GM23248 (cell line): ENCODE measurements at regions not wholly inside any gene's neighbourhood (a gene's known extent, or its start where the extent isn't known, plus 50 kb on each side); places are given as distances from the start of the nearest gene placed in this dataset.

Experiments used
- DNase-seq: peaks from one replicate; pipeline ENCODE4 v3.0.0-alpha.2; 2015
- H2AFZ ChIP-seq: fragments of 200-600 bp; sonication (generic); 2 replicates; pipeline ENCODE4 v1.6.1; 2016; ENCODE audit warnings: antibody characterized with exemption
- H3F3A ChIP-seq: fragments of 200-600 bp; sonication (generic); 2 replicates; pipeline ENCODE4 v1.6.1; 2016; ENCODE audit warnings: mild to moderate bottlenecking, antibody characterized with exemption, mixed run types; ENCODE audit not compliant: insufficient read depth
- H3K27ac ChIP-seq: fragments of 200-600 bp; sonication (generic); 2 replicates; pipeline ENCODE4 v1.5.1; 2016; ENCODE audit warnings: mild to moderate bottlenecking
- H3K27me3 ChIP-seq: fragments of 200-600 bp; sonication (generic); replicated peaks from 2 replicates; pipeline ENCODE4 v1.6.1; 2016; ENCODE audit warnings: mild to moderate bottlenecking; ENCODE audit not compliant: insufficient read depth
- H3K36me3 ChIP-seq: fragments of 200-600 bp; sonication (generic); 2 replicates; pipeline ENCODE4 v1.6.1; 2016; ENCODE audit warnings: low read depth, mild to moderate bottlenecking
- H3K4me1 ChIP-seq: fragments of 200-600 bp; sonication (generic); 2 replicates; pipeline ENCODE4 v1.6.1; 2016; ENCODE audit warnings: mild to moderate bottlenecking; ENCODE audit not compliant: insufficient read depth
- H3K4me2 ChIP-seq: fragments of 200-600 bp; sonication (generic); one replicate; pipeline ENCODE4 v1.6.1; 2016; ENCODE audit warnings: mild to moderate bottlenecking; ENCODE audit not compliant: unreplicated experiment
- H3K4me3 ChIP-seq: fragments of 200-600 bp; sonication (generic); 2 replicates; pipeline ENCODE4 v1.5.1; 2016; ENCODE audit warnings: mild to moderate bottlenecking
- H3K79me2 ChIP-seq: fragments of 200-600 bp; sonication (generic); 2 replicates; pipeline ENCODE4 v1.6.1; 2016; ENCODE audit warnings: mild to moderate bottlenecking; ENCODE audit not compliant: insufficient read depth
- H3K9ac ChIP-seq: fragments of 200-600 bp; sonication (generic); 2 replicates; pipeline ENCODE4 v1.6.1; 2016; ENCODE audit warnings: mild to moderate bottlenecking
- H3K9me2 ChIP-seq: fragments of 200-600 bp; sonication (generic); 2 replicates; pipeline ENCODE4 v1.6.1; 2016; ENCODE audit warnings: mixed run types, mild to moderate bottlenecking, moderate library complexity; ENCODE audit not compliant: insufficient read depth
- H3K9me3 ChIP-seq: fragments of 200-600 bp; sonication (generic); one replicate; pipeline ENCODE4 v1.6.1; 2017; ENCODE audit warnings: low read depth
- H4K20me1 ChIP-seq: fragments of 200-600 bp; sonication (generic); 2 replicates; pipeline ENCODE4 v1.6.0; 2016; ENCODE audit not compliant: insufficient read depth
- EZH2 ChIP-seq: fragments of 200-600 bp; sonication (generic); IDR thresholded peaks from 2 replicates; pipeline ENCODE4 v1.6.1; 2018; ENCODE audit warnings: antibody characterized with exemption, mild to moderate bottlenecking; ENCODE audit not compliant: insufficient read depth, poor library complexity, severe bottlenecking
- EZH2phosphoT487 ChIP-seq: fragments of 200-600 bp; sonication (generic); IDR thresholded peaks from 2 replicates; pipeline ENCODE4 v1.6.1; 2018; ENCODE audit warnings: antibody characterized with exemption, moderate library complexity, mild to moderate bottlenecking, low read depth; ENCODE audit not compliant: insufficient read depth
- WGBS, 2 experiments: methylation state at CpG; one replicate each; pipeline ENCODE4 v1.1.6; 2015 to 2017; ENCODE audit warnings: low lambda C conversion rate in 2 of 2, low coverage in 1 of 2; ENCODE audit errors: missing lambda C conversion rate in 2 of 2; 5-methylcytosine and 5-hydroxymethylcytosine counted together
- in situ Hi-C: fragments of 300-500 bp; cut with MboI; formaldehyde crosslinking; loops from 2 replicates; pipeline ENCODE4 v1.15.0; 2020

DNA sequence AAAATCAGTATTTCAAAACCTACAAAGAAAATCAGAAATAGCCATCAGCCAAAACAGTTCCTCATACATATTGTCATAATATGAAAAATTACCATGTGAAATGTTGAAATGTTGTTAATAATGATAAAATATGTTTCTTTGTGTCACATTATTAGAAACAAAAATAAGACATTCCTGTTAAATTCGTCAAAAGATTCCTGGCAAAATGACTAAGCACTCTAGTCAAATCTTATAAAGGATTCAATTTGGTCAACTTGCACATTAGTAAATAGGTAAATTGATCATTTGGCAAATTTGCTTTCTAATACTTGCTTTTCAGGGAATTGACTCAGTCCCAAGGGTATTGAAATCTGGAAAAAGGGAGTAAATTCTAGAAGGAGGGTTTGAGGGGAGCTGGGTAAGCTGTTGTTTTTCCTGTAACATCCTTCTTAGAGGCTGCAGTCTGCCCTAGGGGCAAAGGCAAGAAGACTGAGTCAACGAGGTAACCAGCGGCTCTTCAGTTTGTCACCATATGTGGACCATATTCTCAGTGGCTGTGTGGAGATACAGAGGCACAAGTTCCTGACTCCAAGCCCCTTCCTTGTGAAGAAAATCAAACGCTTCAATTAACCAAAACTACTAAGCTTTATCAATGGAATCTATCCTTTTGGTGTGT lies 482.3 kb downstream of the TNS1 start:
- no peak for TF ChIP-seq EZH2phosphoT487
- no peak for TF ChIP-seq EZH2
- Histone ChIP-seq H3K79me2 (no peaks in the 10 kb centered on the region), H3K27ac (no peak overlapping the region), H3K4me2 (peak overlapping the region; percentile 64), H3K4me1 (peaks cover 12% of the 10 kb centered on the region), H4K20me1 (no peaks in the 10 kb centered on the region), H3K9ac (no peak overlapping the region), H3F3A (peaks cover 9% of the 10 kb centered on the region), H3K9me2 (no peaks in the 10 kb centered on the region), H2AFZ (no peak overlapping the region), H3K9me3 (no peaks in the 10 kb centered on the region), H3K4me3 (no peak overlapping the region), H3K36me3 (no peaks in the 10 kb centered on the region), H3K27me3 (no peaks in the 10 kb centered on the region)
- in situ Hi-C loops, result no loop called here
- DNase-seq, result peak; percentile 72
- 28 to 39% methylated on average over 4 of the region's 4 CpGs for WGBS, 2 experiments

DNA sequence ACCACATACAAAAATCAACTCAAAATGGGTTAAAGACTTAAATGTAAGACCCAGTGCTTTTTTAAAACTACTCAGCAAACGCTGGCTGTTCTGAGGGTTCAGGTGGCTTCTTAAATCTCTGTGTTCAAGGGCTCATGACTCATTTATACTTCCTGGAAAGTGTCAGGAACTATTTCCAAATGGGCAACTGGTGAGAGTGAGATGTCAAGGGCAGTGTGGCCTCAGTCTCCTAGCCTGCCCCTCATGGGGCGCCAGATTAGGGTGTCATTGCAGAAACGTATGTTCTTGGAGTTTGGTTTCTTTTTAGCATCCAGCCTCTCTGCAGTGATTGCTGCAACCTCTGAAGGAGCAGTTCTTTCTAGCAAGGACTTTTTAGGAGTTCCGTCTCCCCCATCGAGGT lies 485.4 kb downstream of the TNS1 start:
- DNase-seq, result peak; percentile 11
- Histone ChIP-seq H3K36me3 (no peaks in the 10 kb centered on the region), H3K79me2 (no peaks in the 10 kb centered on the region), H2AFZ (no peak overlapping the region), H3K27ac (no peak overlapping the region), H3K4me2 (no peak overlapping the region), H4K20me1 (no peaks in the 10 kb centered on the region), H3K9me2 (no peaks in the 10 kb centered on the region), H3K9me3 (no peaks in the 10 kb centered on the region), H3K9ac (no peak overlapping the region), H3K4me1 (peaks cover 12% of the 10 kb centered on the region), H3K4me3 (no peak overlapping the region), H3K27me3 (no peaks in the 10 kb centered on the region), H3F3A (peaks cover 9% of the 10 kb centered on the region)
- TF ChIP-seq EZH2 (no peak), EZH2phosphoT487 (no peak)
- in situ Hi-C loops, result loop anchor here (10.0 kb wide), 2 partner anchors 197 to 823 kb away; partner anchors contain the start of gene IGFBP5
- 92 to 93% methylated on average over 5 of the region's 5 CpGs for WGBS, 2 experiments

DNA sequence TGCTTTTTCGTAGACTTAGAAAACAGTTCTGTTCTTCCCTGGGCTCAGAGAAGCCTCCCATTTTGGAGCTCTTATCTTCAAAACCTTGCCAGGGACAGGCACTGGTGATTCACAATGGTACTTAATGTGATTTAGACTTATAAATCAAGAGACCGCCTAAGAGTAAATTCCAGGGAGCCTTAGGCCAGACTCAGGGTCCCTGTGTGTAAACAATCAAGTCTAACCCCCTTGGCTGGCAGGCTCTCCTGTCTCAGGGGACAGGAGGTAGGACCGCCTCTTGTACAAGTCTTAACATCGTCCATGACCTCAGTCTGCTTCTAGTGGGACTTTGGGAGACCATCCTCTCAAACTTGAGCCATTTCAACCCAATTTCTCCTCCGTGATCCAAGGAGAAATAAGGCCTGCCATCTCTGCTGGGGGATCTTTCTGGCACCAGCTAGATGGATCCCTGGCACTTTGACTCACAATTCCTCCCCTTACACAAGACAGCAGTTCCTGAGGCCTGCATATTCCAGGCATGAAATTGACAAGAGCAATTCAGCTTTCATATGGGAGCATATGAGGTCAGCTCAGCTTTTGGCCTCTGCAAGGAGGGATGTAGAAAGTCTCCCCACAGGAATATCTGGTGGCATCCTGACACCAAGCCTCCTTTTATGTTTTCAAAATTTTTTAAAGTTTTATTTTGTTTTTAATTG lies 487.0 kb downstream of the TNS1 start:
- Histone ChIP-seq H3K4me3 (no peak overlapping the region), H3K79me2 (no peaks in the 10 kb centered on the region), H3K9me2 (no peaks in the 10 kb centered on the region), H3F3A (peaks cover 5% of the 10 kb centered on the region), H3K36me3 (no peaks in the 10 kb centered on the region), H3K27ac (no peak overlapping the region), H3K9ac (no peak overlapping the region), H3K4me2 (no peak overlapping the region), H2AFZ (no peak overlapping the region), H3K9me3 (no peaks in the 10 kb centered on the region), H3K27me3 (no peaks in the 10 kb centered on the region), H3K4me1 (peaks cover 16% of the 10 kb centered on the region), H4K20me1 (no peaks in the 10 kb centered on the region)
- WGBS, 2 experiments, result 96 to 100% methylated on average over 5 of the region's 5 CpGs
- TF ChIP-seq EZH2, result no peak
- no peak for TF ChIP-seq EZH2phosphoT487
- in situ Hi-C loops, result loop anchor here (10.0 kb wide), 2 partner anchors 199 to 821 kb away; partner anchors contain the start of gene IGFBP5
- no peak for DNase-seq

DNA sequence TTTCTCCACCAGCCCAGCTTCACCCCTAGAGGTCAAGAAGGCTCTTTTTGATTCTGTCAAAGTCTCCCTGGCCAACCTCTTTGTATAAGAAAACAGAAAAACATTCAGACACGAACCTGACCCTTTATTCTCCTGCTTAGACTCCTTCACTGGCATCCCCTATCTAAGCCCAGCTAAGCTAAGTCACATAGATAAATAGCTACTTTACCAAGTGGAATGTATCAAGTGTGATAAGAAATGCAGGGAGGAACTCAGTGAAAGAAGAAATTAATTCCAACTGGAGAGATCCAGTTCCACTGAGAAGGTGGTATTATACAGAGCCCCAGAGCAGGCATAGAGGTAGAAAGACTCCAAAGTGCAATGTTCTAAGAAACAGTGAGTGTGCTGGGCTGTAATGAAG lies 489.5 kb downstream of the TNS1 start:
- no peaks in the 10 kb centered on the region for H3K36me3 ChIP-seq
- H4K20me1 ChIP-seq, result no peaks in the 10 kb centered on the region
- H3F3A ChIP-seq, result no peaks in the 10 kb centered on the region
- no peak overlapping the region for H3K9ac ChIP-seq
- H3K4me1 ChIP-seq, result peaks cover 14% of the 10 kb centered on the region
- H3K9me3 ChIP-seq, result no peaks in the 10 kb centered on the region
- no peaks in the 10 kb centered on the region for H3K27me3 ChIP-seq
- H3K4me3 ChIP-seq, result no peak overlapping the region
- no peak for DNase-seq
- no peaks in the 10 kb centered on the region for H3K79me2 ChIP-seq
- H2AFZ ChIP-seq, result no peak overlapping the region
- H3K9me2 ChIP-seq, result no peaks in the 10 kb centered on the region
- in situ Hi-C loops, result loop anchor here (10.0 kb wide), 2 partner anchors 202 to 818 kb away; partner anchors contain the start of gene IGFBP5
- no peak overlapping the region for H3K4me2 ChIP-seq
- TF ChIP-seq EZH2, result no peak
- TF ChIP-seq EZH2phosphoT487, result no peak
- 59 to 70% methylated on average over 1 of the region's 1 CpG for WGBS, 2 experiments
- no peak overlapping the region for H3K27ac ChIP-seq
